ENCODE measurements at regions not wholly inside any gene's neighbourhood (a gene's known extent, or its start where the extent isn't known, plus 50 kb on each side); places are given as distances from the start of the nearest gene placed in this dataset.

- H3K9me3 ChIP-seq (replicated peaks; ENCODE audit: control insufficient read depth, insufficient read depth, low read length): no peaks in the 10 kb centered on the region
- in situ Hi-C loops (cut with MboI): no loop called here
- no peak overlapping the region for H3K4me3 ChIP-seq
- no peak for ATAC-seq
- H3K79me2 ChIP-seq (ENCODE audit: control insufficient read depth, insufficient read depth, low read length): no peaks in the 10 kb centered on the region
- H3K27ac ChIP-seq (ENCODE audit: control insufficient read depth, insufficient read depth): no peak overlapping the region
- ChIA-PET SMC1A (ENCODE audit: uncharacterized antibody, unreplicated experiment) (interaction anchor here (1.5 kb wide), 1 partner anchor 9 kb away, joined by 4 read pairs; no protein-coding TSS in a partner anchor), POLR2A (no interaction called here), CTCF (interaction anchor here (0.6 kb wide), 1 partner anchor 134 kb away, joined by 3 read pairs; no protein-coding TSS in a partner anchor), RAD21 (ENCODE audit: unreplicated experiment) (no interaction called here)
- no peaks in the 10 kb centered on the region for H3K36me3 ChIP-seq (ENCODE audit: control insufficient read depth in 2 of 2, insufficient read depth in 2 of 2, low read length in 1 of 2)
- no TSS peak for BruUV-seq (replicated peaks)
- no peaks in the 10 kb centered on the region for H4K20me1 ChIP-seq (ENCODE audit: control insufficient read depth, insufficient read depth)
- 32% methylated on average over 5 of the region's 5 CpGs for WGBS (ENCODE audit: insufficient coverage, insufficient replicate concordance, low lambda C conversion rate, missing lambda C conversion rate)
- H3K4me2 ChIP-seq (ENCODE audit: control insufficient read depth, insufficient read depth): no peak overlapping the region
- no peaks in the 10 kb centered on the region for H3K27me3 ChIP-seq (replicated peaks in 1 of 2; ENCODE audit: control insufficient read depth in 2 of 2, insufficient read depth in 2 of 2, low read length in 1 of 2)
- no peak overlapping the region for H2AFZ ChIP-seq (ENCODE audit: control insufficient read depth, low read depth, low read length)
- no peaks in the 10 kb centered on the region for H3K4me1 ChIP-seq (ENCODE audit: control insufficient read depth, insufficient read depth, low read length)
- no peak for FAIRE-seq
- intact Hi-C loops (cut with micrococcal nuclease; ENCODE audit: unreplicated experiment): no loop called here
- DNase-seq (ENCODE audit: low read depth, low spot score): no peak
- TF ChIP-seq, protein P1, sequence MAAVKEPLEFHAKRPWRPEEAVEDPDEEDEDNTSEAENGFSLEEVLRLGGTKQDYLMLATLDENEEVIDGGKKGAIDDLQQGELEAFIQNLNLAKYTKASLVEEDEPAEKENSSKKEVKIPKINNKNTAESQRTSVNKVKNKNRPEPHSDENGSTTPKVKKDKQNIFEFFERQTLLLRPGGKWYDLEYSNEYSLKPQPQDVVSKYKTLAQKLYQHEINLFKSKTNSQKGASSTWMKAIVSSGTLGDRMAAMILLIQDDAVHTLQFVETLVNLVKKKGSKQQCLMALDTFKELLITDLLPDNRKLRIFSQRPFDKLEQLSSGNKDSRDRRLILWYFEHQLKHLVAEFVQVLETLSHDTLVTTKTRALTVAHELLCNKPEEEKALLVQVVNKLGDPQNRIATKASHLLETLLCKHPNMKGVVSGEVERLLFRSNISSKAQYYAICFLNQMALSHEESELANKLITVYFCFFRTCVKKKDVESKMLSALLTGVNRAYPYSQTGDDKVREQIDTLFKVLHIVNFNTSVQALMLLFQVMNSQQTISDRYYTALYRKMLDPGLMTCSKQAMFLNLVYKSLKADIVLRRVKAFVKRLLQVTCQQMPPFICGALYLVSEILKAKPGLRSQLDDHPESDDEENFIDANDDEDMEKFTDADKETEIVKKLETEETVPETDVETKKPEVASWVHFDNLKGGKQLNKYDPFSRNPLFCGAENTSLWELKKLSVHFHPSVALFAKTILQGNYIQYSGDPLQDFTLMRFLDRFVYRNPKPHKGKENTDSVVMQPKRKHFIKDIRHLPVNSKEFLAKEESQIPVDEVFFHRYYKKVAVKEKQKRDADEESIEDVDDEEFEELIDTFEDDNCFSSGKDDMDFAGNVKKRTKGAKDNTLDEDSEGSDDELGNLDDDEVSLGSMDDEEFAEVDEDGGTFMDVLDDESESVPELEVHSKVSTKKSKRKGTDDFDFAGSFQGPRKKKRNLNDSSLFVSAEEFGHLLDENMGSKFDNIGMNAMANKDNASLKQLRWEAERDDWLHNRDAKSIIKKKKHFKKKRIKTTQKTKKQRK (IDR thresholded peaks at IDR 0.05; ENCODE audit: low read depth, low read length): no peak
- TF ChIP-seq JUNB (IDR thresholded peaks at IDR 0.05): no peak
- no peak for TF ChIP-seq IKZF2 (IDR thresholded peaks at IDR 0.05)
- no peak for TF ChIP-seq SRF (IDR thresholded peaks at IDR 0.05; ENCODE audit: low read depth in 2 of 2, low read length in 2 of 2)
- no peak for TF ChIP-seq TAF1 (IDR thresholded peaks at IDR 0.05; ENCODE audit: borderline replicate concordance, low read depth, low read length)
- TF ChIP-seq ESRRA (IDR thresholded peaks at IDR 0.05; ENCODE audit: low read length): no peak
- no peak for TF ChIP-seq BCL11A (IDR thresholded peaks at IDR 0.05; ENCODE audit: low read depth, low read length)
- TF ChIP-seq ATF7 (IDR thresholded peaks at IDR 0.05; ENCODE audit: low read depth): no peak
- H3K9ac ChIP-seq (ENCODE audit: control insufficient read depth, insufficient read depth, low read length): no peak overlapping the region
Observed at GRCh38 chr2:40043641-40044040, 264.6 kb upstream of the THUMPD2 start.

Data from GM12878 (cell line).